Tongue (tissue), 1 donor: ENCODE measurements at regions not wholly inside any gene's neighbourhood (a gene's known extent, or its start where the extent isn't known, plus 50 kb on each side); places are given as distances from the start of the nearest gene placed in this dataset.
"Not testable (repeated sequence)": the region's sequence is repeated elsewhere in the genome, so short reads cannot be mapped to it uniquely, and the experiment has no call there.

Source experiments
- DNase-seq: peaks from one replicate; pipeline ENCODE4 v3.0.0-alpha.2; 2015

- DNase-seq: no peak
These were observed 269.1 kb upstream of the SFSWAP start for GRCh38 chr12:131441638-131442336.

GRCh38 chr12:131442337-131442918, 268.5 kb upstream of the SFSWAP start:
- no peak for DNase-seq

GRCh38 chr12:131443019-131444000, 267.6 kb upstream of the SFSWAP start:
- DNase-seq: no peak

- DNase-seq: no peak
These were observed 266.4 kb upstream of the SFSWAP start for GRCh38 chr12:131444220-131445164.

GRCh38 chr12:131445184-131445774, 265.6 kb upstream of the SFSWAP start:
- no peak for DNase-seq

GRCh38 chr12:131445795-131446194, 265.1 kb upstream of the SFSWAP start:
- DNase-seq: no peak

- DNase-seq: not testable (repeated sequence)
These were observed 263.3 kb upstream of the SFSWAP start for GRCh38 chr12:131447636-131448035.

GRCh38 chr12:131448254-131448795, 262.6 kb upstream of the SFSWAP start:
- no peak for DNase-seq

- no peak for DNase-seq
These were observed 261.9 kb upstream of the SFSWAP start for GRCh38 chr12:131449027-131449426.

GRCh38 chr12:131452444-131452860, 258.4 kb upstream of the SFSWAP start:
- DNase-seq: no peak

- DNase-seq: peak; percentile 41
These were observed 256.3 kb upstream of the SFSWAP start for GRCh38 chr12:131454418-131455217.

GRCh38 chr12:131455218-131455506, 255.7 kb upstream of the SFSWAP start:
- DNase-seq: no peak

- DNase-seq: no peak
These were observed 255.2 kb upstream of the SFSWAP start for GRCh38 chr12:131455581-131456110.

- DNase-seq: no peak
These were observed 254.4 kb upstream of the SFSWAP start for GRCh38 chr12:131456301-131457027.

GRCh38 chr12:131457028-131457310, 253.9 kb upstream of the SFSWAP start:
- no peak for DNase-seq

GRCh38 chr12:131457331-131458047, 253.4 kb upstream of the SFSWAP start:
- DNase-seq: no peak

- DNase-seq: no peak
These were observed 252.9 kb upstream of the SFSWAP start for GRCh38 chr12:131458048-131458374.

GRCh38 chr12:131458931-131459772, 251.7 kb upstream of the SFSWAP start:
- no peak for DNase-seq
